K562 (cell line): ENCODE measurements at regions not wholly inside any gene's neighbourhood (a gene's known extent, or its start where the extent isn't known, plus 50 kb on each side); places are given as distances from the start of the nearest gene placed in this dataset.
A peak's percentile ranks its signal among the peaks of the same experiment; 100 is the strongest.

ENCODE experiments used
- ATF1 ChIP-seq, 2 experiments: fragments of 450-650 bp in 1 of 2; IDR thresholded peaks; 2 replicates each; pipeline ENCODE4 v1.6.1; 2016; ENCODE audit warnings: missing compliant biosample characterization in 1 of 2, missing genetic modification characterization in 1 of 2
- CXXC5 ChIP-seq: fragments of 250-450 bp; sonication (Bioruptor Pico); IDR thresholded peaks from 2 replicates; pipeline ENCODE4 v1.8.0; 2022; ENCODE audit warnings: inconsistent platforms, mild to moderate bottlenecking, moderate library complexity
- ERF ChIP-seq: fragments of 450-650 bp; formaldehyde crosslinking; IDR thresholded peaks from 2 replicates; pipeline ENCODE4 v1.4.0; 2020; ENCODE audit warnings: mild to moderate bottlenecking, mixed read lengths
- MAZ ChIP-seq, 2 experiments: fragments of 450-650 bp in 1 of 2; sonication (generic) in 1 of 2; formaldehyde crosslinking; IDR thresholded peaks in 1 of 2; conservative IDR thresholded peaks in 1 of 2; 2 replicates each; pipeline versions ENCODE4 v1.4.0 to v1.5.0; 2020; ENCODE audit warnings: mild to moderate bottlenecking in 1 of 2, missing genetic modification reagents in 1 of 2
- NCOA2 ChIP-seq, 2 experiments: fragments of 450-650 bp; IDR thresholded peaks; 2 replicates each; pipeline ENCODE4 v1.6.1; 2018; ENCODE audit warnings: mild to moderate bottlenecking in 2 of 2, moderate library complexity in 1 of 2; ENCODE audit not compliant: partially characterized antibody in 2 of 2
- SMARCE1 ChIP-seq: fragments of 450-650 bp; IDR thresholded peaks from 2 replicates; pipeline ENCODE4 v1.7.1; 2016; ENCODE audit warnings: mild to moderate bottlenecking
- SUPT5H ChIP-seq: fragments of 450-650 bp; IDR thresholded peaks from 2 replicates; pipeline ENCODE4 v1.6.1; 2016
- TOE1 ChIP-seq, 2 experiments: fragments of 450-650 bp in 1 of 2; sonication (generic) in 1 of 2; formaldehyde crosslinking in 1 of 2; IDR thresholded peaks; 2 replicates each; pipeline versions ENCODE4 v1.7.1 to v1.8.0; 2016 to 2022; ENCODE audit warnings: borderline replicate concordance in 2 of 2, mild to moderate bottlenecking in 2 of 2, antibody characterized with exemption in 1 of 2, inconsistent platforms in 1 of 2, low read depth in 1 of 2, missing genetic modification reagents in 1 of 2, moderate library complexity in 1 of 2
- TF ChIP-seq, protein P1 (sequence below): fragments of 250-450 bp; sonication (Bioruptor Pico); IDR thresholded peaks from 2 replicates; pipeline ENCODE4 v1.4.0; 2020; ENCODE audit warnings: mild to moderate bottlenecking, moderate library complexity
- TF ChIP-seq, protein P2 (sequence below), 2 experiments: fragments of 250-450 bp in 1 of 2; fragments of 450-650 bp in 1 of 2; sonication (Bioruptor Pico) in 1 of 2; IDR thresholded peaks; 2 replicates each; pipeline versions ENCODE4 v1.6.1 to v1.8.0; 2016 to 2021; ENCODE audit warnings: mild to moderate bottlenecking in 2 of 2, moderate library complexity in 2 of 2, missing compliant biosample characterization in 1 of 2, missing genetic modification characterization in 1 of 2
- TF ChIP-seq, protein P3 (sequence below), 2 experiments: fragments of 450-650 bp; formaldehyde crosslinking in 1 of 2; IDR thresholded peaks; 2 replicates each; pipeline versions ENCODE4 v1.4.0 to v1.6.1; 2014 to 2020; ENCODE audit warnings: mild to moderate bottlenecking in 2 of 2, borderline replicate concordance in 1 of 2, low read depth in 1 of 2

DNA sequence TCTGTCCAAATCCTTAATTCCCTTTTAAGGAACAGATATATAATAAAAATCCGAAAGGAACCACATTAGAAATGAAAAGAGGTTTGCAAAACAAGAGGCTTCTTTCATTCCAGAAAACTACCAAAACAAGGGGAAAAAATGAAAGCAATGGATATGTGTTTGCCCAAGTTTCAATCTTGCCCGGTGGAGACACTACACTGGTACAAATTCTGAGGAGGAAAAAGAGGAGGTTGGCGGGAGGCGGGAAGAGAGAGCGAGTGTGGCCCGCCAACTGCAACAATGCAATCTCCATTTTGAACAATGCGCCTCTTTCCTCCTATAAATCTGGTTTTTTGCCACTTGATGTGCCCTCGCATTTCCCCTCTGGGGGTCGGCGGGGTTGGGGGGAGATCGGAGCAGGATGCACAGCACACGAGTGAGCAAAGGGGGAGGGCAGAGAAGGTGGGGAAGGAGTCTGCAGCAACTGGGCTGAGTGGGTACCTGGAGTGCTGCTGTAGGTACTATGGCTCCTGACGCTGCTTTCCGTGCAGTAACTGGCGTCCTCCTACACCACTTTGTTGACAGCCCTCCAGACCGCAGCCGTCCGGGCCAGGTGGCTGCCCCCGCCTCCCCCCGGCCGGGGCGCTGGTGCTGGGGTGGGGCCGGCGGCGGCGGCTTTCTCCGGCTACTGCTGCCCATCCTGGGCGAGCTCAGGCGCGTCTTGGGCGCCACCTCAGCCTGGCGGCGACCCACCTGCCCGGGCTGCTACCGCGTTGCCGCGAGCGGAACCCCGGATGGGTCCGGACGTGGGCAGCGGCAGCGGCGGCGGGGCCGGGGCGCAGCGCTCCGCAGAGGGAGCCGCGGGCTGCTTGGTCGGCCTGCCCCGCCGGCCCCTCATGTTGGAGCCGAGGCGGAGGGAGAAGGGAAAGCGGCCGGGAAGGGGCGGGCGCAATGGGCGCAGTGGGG, 93.8 kb upstream of the PLEKHM1 start (continued):
- TF ChIP-seq ATF1 (CRISPR knock-in tag; IDR thresholded peaks at IDR 0.05) (no peak), ATF1 (tag; IDR thresholded peaks at IDR 0.05) (peak; percentile 46; the same call in 1 of the 2 replicates), MAZ (CRISPR knock-in tag; conservative IDR thresholded peaks at IDR 0.05 in 1 of 2, IDR thresholded peaks at IDR 0.05 in 1 of 2) (peak in 1 of 2 experiments; percentile 62; a peak in 3 of 4 replicates), TOE1 (IDR thresholded peaks at IDR 0.05; ENCODE audit: borderline replicate concordance) (no peak), TOE1 (CRISPR knock-in tag; IDR thresholded peaks at IDR 0.05; ENCODE audit: borderline replicate concordance, low read depth) (peak; percentile 27; the same call in 1 of the 2 replicates), CXXC5 (CRISPR knock-in tag) (peak; percentile 72), SUPT5H (peak; percentile 38; the same call in 1 of the 2 replicates), SMARCE1 (no peak), NCOA2 (IDR thresholded peaks at IDR 0.05; ENCODE audit: partially characterized antibody in 2 of 2) (no peak), ERF (CRISPR knock-in tag) (0 out of 2 replicates have a peak, but pooled peaks have one; percentile 57)
- TF ChIP-seq, protein P1, sequence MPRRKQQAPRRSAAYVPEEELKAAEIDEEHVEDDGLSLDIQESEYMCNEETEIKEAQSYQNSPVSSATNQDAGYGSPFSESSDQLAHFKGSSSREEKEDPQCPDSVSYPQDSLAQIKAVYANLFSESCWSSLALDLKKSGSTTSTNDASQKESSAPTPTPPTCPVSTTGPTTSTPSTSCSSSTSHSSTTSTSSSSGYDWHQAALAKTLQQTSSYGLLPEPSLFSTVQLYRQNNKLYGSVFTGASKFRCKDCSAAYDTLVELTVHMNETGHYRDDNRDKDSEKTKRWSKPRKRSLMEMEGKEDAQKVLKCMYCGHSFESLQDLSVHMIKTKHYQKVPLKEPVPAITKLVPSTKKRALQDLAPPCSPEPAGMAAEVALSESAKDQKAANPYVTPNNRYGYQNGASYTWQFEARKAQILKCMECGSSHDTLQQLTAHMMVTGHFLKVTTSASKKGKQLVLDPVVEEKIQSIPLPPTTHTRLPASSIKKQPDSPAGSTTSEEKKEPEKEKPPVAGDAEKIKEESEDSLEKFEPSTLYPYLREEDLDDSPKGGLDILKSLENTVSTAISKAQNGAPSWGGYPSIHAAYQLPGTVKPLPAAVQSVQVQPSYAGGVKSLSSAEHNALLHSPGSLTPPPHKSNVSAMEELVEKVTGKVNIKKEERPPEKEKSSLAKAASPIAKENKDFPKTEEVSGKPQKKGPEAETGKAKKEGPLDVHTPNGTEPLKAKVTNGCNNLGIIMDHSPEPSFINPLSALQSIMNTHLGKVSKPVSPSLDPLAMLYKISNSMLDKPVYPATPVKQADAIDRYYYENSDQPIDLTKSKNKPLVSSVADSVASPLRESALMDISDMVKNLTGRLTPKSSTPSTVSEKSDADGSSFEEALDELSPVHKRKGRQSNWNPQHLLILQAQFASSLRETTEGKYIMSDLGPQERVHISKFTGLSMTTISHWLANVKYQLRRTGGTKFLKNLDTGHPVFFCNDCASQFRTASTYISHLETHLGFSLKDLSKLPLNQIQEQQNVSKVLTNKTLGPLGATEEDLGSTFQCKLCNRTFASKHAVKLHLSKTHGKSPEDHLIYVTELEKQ (CRISPR knock-in tag) = no peak
- TF ChIP-seq, protein P2, sequence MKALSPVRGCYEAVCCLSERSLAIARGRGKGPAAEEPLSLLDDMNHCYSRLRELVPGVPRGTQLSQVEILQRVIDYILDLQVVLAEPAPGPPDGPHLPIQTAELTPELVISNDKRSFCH (CRISPR knock-in tag; IDR thresholded peaks at IDR 0.05) = no peak
- TF ChIP-seq, protein P2 (tag; IDR thresholded peaks at IDR 0.05) = peak; percentile 49; the same call in 1 of the 2 replicates
- TF ChIP-seq, protein P3, sequence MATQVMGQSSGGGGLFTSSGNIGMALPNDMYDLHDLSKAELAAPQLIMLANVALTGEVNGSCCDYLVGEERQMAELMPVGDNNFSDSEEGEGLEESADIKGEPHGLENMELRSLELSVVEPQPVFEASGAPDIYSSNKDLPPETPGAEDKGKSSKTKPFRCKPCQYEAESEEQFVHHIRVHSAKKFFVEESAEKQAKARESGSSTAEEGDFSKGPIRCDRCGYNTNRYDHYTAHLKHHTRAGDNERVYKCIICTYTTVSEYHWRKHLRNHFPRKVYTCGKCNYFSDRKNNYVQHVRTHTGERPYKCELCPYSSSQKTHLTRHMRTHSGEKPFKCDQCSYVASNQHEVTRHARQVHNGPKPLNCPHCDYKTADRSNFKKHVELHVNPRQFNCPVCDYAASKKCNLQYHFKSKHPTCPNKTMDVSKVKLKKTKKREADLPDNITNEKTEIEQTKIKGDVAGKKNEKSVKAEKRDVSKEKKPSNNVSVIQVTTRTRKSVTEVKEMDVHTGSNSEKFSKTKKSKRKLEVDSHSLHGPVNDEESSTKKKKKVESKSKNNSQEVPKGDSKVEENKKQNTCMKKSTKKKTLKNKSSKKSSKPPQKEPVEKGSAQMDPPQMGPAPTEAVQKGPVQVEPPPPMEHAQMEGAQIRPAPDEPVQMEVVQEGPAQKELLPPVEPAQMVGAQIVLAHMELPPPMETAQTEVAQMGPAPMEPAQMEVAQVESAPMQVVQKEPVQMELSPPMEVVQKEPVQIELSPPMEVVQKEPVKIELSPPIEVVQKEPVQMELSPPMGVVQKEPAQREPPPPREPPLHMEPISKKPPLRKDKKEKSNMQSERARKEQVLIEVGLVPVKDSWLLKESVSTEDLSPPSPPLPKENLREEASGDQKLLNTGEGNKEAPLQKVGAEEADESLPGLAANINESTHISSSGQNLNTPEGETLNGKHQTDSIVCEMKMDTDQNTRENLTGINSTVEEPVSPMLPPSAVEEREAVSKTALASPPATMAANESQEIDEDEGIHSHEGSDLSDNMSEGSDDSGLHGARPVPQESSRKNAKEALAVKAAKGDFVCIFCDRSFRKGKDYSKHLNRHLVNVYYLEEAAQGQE (IDR thresholded peaks at IDR 0.05; ENCODE audit: borderline replicate concordance) = peak; percentile 63
- TF ChIP-seq, protein P3 (CRISPR knock-in tag; IDR thresholded peaks at IDR 0.05; ENCODE audit: low read depth) = no peak
